Posterior cingulate gyrus (tissue), 11 donors: ENCODE measurements at regions not wholly inside any gene's neighbourhood (a gene's known extent, or its start where the extent isn't known, plus 50 kb on each side); places are given as distances from the start of the nearest gene placed in this dataset.

ENCODE experiments used
- DNase-seq, 10 donors: peaks; one replicate each; pipeline versions ENCODE4 v3.0.0 to v3.0.0-alpha.2; 2020 to 2021; ENCODE audit warnings: mixed read lengths in 3 of 10
- intact Hi-C: fragments of 100-400 bp; cut with DNase I; formaldehyde crosslinking; loops from one replicate; pipeline ENCODE4 v1.15.1; 2023

GRCh38 chr2:70036290-70036689 lies 51.0 kb upstream of the PCBP1 start:
- intact Hi-C loops = no loop called here
- DNase-seq = no peak

- DNase-seq = no peak
- intact Hi-C loops = no loop called here
Observed at GRCh38 chr2:70035344-70035844, 51.9 kb upstream of the PCBP1 start.

GRCh38 chr2:70030724-70031420 lies 56.4 kb upstream of the PCBP1 start:
- DNase-seq = no peak
- intact Hi-C loops = loop anchor here (5.0 kb wide), 1 partner anchor 41 kb away; no protein-coding TSS in a partner anchor

GRCh38 chr2:70029814-70030409 lies 57.4 kb upstream of the PCBP1 start:
- peak in 8 of 10 donors; percentile 25 to 91 (median 39) for DNase-seq
- intact Hi-C loops = loop anchor here (5.0 kb wide), 1 partner anchor 42 kb away; no protein-coding TSS in a partner anchor

- no peak for DNase-seq
- intact Hi-C loops = no loop called here
Observed at GRCh38 chr2:70024284-70024683, 62.9 kb upstream of the ASPRV1 start.

- intact Hi-C loops = no loop called here
- no peak for DNase-seq
Observed at GRCh38 chr2:70019096-70019495, 57.7 kb upstream of the ASPRV1 start.

- intact Hi-C loops = no loop called here
- no peak for DNase-seq
Observed at GRCh38 chr2:70017962-70018361, 56.5 kb upstream of the ASPRV1 start.

GRCh38 chr2:70014959-70015358 lies 53.5 kb upstream of the ASPRV1 start:
- intact Hi-C loops = no loop called here
- no peak for DNase-seq

- intact Hi-C loops = no loop called here
- DNase-seq = no peak
Observed at GRCh38 chr2:70012887-70013286, 51.5 kb upstream of the ASPRV1 start.

- DNase-seq = no peak
- intact Hi-C loops = no loop called here
Observed at GRCh38 chr2:70011786-70012185, 50.4 kb upstream of the ASPRV1 start.

GRCh38 chr2:70011335-70011734 lies 49.9 kb upstream of the ASPRV1 start:
- no peak for DNase-seq
- intact Hi-C loops = no loop called here
